DOHH2 (cell line): ENCODE measurements at regions not wholly inside any gene's neighbourhood (a gene's known extent, or its start where the extent isn't known, plus 50 kb on each side); places are given as distances from the start of the nearest gene placed in this dataset.

Source experiments
- H3F3A ChIP-seq: fragments of 200-600 bp; sonication (generic), shearing (Covaris generic); 2 replicates; pipeline ENCODE4 v1.6.0; 2016; ENCODE audit warnings: antibody characterized with exemption, mild to moderate bottlenecking; ENCODE audit not compliant: control insufficient read depth, insufficient read depth
- H3K27ac ChIP-seq: fragments of 200-600 bp; sonication (generic); 2 replicates; pipeline ENCODE4 v1.5.1; 2014; ENCODE audit warnings: low read depth, mild to moderate bottlenecking, low read length, moderate library complexity
- H3K27me3 ChIP-seq: fragments of 200-600 bp; sonication (generic); 2 replicates; pipeline ENCODE4 v1.6.1; 2014; ENCODE audit warnings: mild to moderate bottlenecking, low read length, mixed read lengths; ENCODE audit not compliant: control insufficient read depth
- H3K36me3 ChIP-seq: fragments of 200-600 bp; sonication (generic); 2 replicates; pipeline ENCODE4 v1.6.1; 2014; ENCODE audit warnings: mild to moderate bottlenecking, low read length, moderate library complexity, mixed read lengths; ENCODE audit not compliant: control insufficient read depth
- H3K4me1 ChIP-seq: fragments of 200-600 bp; sonication (generic); 2 replicates; pipeline ENCODE4 v1.6.1; 2014; ENCODE audit warnings: mild to moderate bottlenecking, low read length, mixed read lengths; ENCODE audit not compliant: control insufficient read depth
- H3K4me2 ChIP-seq: fragments of 200-600 bp; sonication (generic); 2 replicates; pipeline ENCODE4 v1.6.0; 2014; ENCODE audit warnings: mild to moderate bottlenecking, low read length, moderate library complexity
- H3K4me3 ChIP-seq: fragments of 200-600 bp; sonication (generic); 2 replicates; pipeline ENCODE4 v1.5.1; 2014; ENCODE audit warnings: mild to moderate bottlenecking, low read length, mixed read lengths
- H3K79me2 ChIP-seq: fragments of 200-600 bp; sonication (generic); 2 replicates; pipeline ENCODE4 v1.6.1; 2014; ENCODE audit warnings: mild to moderate bottlenecking, low read length, mixed read lengths; ENCODE audit not compliant: control insufficient read depth
- H3K9me2 ChIP-seq: fragments of 200-600 bp; sonication (generic); replicated peaks from 2 replicates; pipeline ENCODE4 v1.6.1; 2014; ENCODE audit warnings: mild to moderate bottlenecking, low read length, mixed read lengths; ENCODE audit not compliant: control insufficient read depth
- H3K9me3 ChIP-seq: fragments of 200-600 bp; sonication (generic); 2 replicates; pipeline ENCODE4 v1.6.1; 2014; ENCODE audit warnings: antibody characterized with exemption, low read length, mixed read lengths; ENCODE audit not compliant: control insufficient read depth, insufficient read depth
- H4K20me1 ChIP-seq: fragments of 200-600 bp; sonication (generic); 2 replicates; pipeline ENCODE4 v1.6.0; 2014; ENCODE audit warnings: low read depth, mild to moderate bottlenecking, antibody characterized with exemption, low read length, moderate library complexity; ENCODE audit not compliant: control insufficient read depth, insufficient read depth
- EZH2phosphoT487 ChIP-seq: fragments of 200-600 bp; sonication (generic); IDR thresholded peaks from 2 replicates; pipeline ENCODE4 v1.6.1; 2017; ENCODE audit warnings: borderline replicate concordance, mild to moderate bottlenecking, antibody characterized with exemption, low read length, moderate library complexity, mixed read lengths
- TF ChIP-seq, protein P1 (sequence below): fragments of 200-600 bp; sonication (generic); IDR thresholded peaks from one replicate; pipeline ENCODE4 v1.5.1; 2014; ENCODE audit warnings: antibody characterized with exemption, mild to moderate bottlenecking, low read depth, low read length; ENCODE audit not compliant: poor library complexity, severe bottlenecking

GRCh38 chr22:27303718-27304117, 497.8 kb downstream of the MN1 start:
- no peaks in the 10 kb centered on the region for H3F3A ChIP-seq

GRCh38 chr22:27306771-27307170, 494.8 kb downstream of the MN1 start:
- Histone ChIP-seq H3K4me2 (no peak overlapping the region), H3K4me3 (no peak overlapping the region), H3K79me2 (no peaks in the 10 kb centered on the region), H3K4me1 (peaks cover 6% of the 10 kb centered on the region), H3K27me3 (no peaks in the 10 kb centered on the region), H3K27ac (no peak overlapping the region), H3K36me3 (no peaks in the 10 kb centered on the region), H3F3A (no peaks in the 10 kb centered on the region), H4K20me1 (no peaks in the 10 kb centered on the region), H3K9me3 (no peaks in the 10 kb centered on the region), H3K9me2 (no peaks in the 10 kb centered on the region)
- TF ChIP-seq, protein P1, sequence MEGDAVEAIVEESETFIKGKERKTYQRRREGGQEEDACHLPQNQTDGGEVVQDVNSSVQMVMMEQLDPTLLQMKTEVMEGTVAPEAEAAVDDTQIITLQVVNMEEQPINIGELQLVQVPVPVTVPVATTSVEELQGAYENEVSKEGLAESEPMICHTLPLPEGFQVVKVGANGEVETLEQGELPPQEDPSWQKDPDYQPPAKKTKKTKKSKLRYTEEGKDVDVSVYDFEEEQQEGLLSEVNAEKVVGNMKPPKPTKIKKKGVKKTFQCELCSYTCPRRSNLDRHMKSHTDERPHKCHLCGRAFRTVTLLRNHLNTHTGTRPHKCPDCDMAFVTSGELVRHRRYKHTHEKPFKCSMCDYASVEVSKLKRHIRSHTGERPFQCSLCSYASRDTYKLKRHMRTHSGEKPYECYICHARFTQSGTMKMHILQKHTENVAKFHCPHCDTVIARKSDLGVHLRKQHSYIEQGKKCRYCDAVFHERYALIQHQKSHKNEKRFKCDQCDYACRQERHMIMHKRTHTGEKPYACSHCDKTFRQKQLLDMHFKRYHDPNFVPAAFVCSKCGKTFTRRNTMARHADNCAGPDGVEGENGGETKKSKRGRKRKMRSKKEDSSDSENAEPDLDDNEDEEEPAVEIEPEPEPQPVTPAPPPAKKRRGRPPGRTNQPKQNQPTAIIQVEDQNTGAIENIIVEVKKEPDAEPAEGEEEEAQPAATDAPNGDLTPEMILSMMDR: no peak
- no peak for TF ChIP-seq EZH2phosphoT487

More at GRCh38 chr22:27303718-27304117, 497.8 kb downstream of the MN1 start:
- peaks cover 6% of the 10 kb centered on the region for H3K4me1 ChIP-seq
- no peak for TF ChIP-seq EZH2phosphoT487
- TF ChIP-seq, protein P1: no peak
- H3K27me3 ChIP-seq: no peaks in the 10 kb centered on the region
- no peaks in the 10 kb centered on the region for H4K20me1 ChIP-seq
- no peak overlapping the region for H3K27ac ChIP-seq
- H3K4me2 ChIP-seq: no peak overlapping the region
- no peaks in the 10 kb centered on the region for H3K79me2 ChIP-seq
- H3K36me3 ChIP-seq: no peaks in the 10 kb centered on the region
- H3K9me2 ChIP-seq: no peaks in the 10 kb centered on the region
- H3K9me3 ChIP-seq: no peaks in the 10 kb centered on the region
- no peak overlapping the region for H3K4me3 ChIP-seq

DNA sequence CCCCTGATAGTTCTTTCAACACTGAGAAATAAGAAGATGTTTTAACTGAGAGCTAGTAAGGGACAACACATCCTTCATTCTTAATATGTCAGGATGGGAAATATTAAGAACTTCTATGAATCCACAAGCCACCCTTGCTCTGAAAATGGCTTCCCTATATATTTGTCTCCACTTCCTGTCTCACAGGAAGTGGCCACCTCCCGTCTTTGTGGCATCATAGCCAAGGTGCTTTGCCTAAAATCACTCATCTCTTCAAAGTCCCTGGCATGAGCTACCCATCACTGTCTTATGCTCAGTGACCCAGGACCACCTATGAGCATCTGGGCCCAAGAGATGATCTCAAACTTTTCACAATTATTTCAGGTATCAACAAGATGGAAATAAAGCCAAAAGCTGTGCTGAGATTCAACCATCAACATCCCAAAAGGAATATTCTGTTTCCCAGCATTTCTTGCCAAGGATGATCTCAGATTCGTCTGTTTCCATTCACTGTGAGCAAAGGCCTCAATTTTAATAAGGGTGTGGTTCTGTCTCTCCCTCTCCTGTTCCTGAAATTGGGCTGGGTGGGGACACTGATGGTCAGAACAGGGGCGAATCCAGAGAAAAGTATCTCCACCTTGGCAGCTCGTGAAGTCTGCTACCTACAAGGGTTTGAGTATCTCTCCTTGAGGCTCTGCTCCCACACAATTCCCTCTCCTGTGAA, 493.9 kb downstream of the MN1 start:
- Histone ChIP-seq H3K4me1 (peaks cover 6% of the 10 kb centered on the region), H3K27me3 (no peaks in the 10 kb centered on the region), H3K9me3 (no peaks in the 10 kb centered on the region), H4K20me1 (no peaks in the 10 kb centered on the region), H3K4me3 (no peak overlapping the region), H3K4me2 (no peak overlapping the region), H3K36me3 (no peaks in the 10 kb centered on the region), H3K27ac (no peak overlapping the region), H3F3A (no peaks in the 10 kb centered on the region), H3K9me2 (no peaks in the 10 kb centered on the region), H3K79me2 (no peaks in the 10 kb centered on the region)
- TF ChIP-seq, protein P1: no peak
- no peak for TF ChIP-seq EZH2phosphoT487
